HL-60/S4 treated with retinoic acid at 250 ng/mL for 4 days and 3 days (cell line): ENCODE measurements at regions not wholly inside any gene's neighbourhood (a gene's known extent, or its start where the extent isn't known, plus 50 kb on each side); places are given as distances from the start of the nearest gene placed in this dataset.
"Not testable (repeated sequence)": the region's sequence is repeated elsewhere in the genome, so short reads cannot be mapped to it uniquely, and the experiment has no call there.

Experiments
- in situ Hi-C: fragments of 300-500 bp; cut with MboI; formaldehyde crosslinking; loops from 2 replicates; pipeline ENCODE4 v1.7.0; 2022; ENCODE audit warnings: low sequenced_read_pairs

DNA sequence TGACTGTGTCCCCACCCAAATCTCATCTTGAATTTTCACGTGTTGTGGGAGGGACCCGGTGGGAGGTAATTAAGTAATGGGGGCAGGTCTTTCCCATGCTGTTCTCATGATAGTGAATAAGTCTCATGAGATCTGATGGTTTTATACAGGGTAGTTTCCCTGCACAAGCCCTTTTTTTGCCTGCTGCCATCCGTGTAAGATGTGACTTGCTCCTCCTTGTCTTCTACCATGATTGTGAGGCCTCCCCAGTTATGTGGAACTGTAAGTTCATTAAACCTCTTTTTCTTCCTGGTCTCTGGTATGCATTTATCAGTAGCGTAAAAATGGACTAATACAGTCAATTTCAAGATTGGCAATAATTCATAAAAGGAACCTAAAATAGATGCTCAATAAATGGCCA, 261.0 kb downstream of the ETV1 start:
- in situ Hi-C loops = not testable (repeated sequence)

GRCh38 chr7:13731643-13732042, 257.8 kb downstream of the ETV1 start:
- in situ Hi-C loops = no loop called here

GRCh38 chr7:13737563-13737962, 251.9 kb downstream of the ETV1 start:
- in situ Hi-C loops = no loop called here

DNA sequence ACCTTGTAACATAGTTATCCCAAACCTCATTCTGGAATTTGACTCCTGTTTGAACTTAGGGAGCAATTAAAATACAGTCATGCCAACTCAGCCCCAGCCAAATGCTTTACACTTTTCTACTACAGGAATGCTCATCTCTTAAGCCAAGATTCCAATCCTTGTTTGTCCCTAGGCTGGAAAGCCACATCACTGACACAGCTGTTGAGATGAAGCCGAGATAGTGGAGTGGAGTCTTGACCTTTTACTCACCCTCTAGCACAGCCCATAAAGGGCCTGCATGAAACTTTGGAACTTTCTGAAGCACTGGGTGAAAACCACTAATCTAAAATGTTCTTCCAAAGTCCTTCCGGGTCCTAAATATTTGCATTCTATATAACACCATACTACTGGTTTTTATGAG, 247.3 kb downstream of the ETV1 start:
- in situ Hi-C loops = no loop called here

- in situ Hi-C loops = no loop called here
Observed at GRCh38 chr7:13742811-13743210, 246.7 kb downstream of the ETV1 start.

GRCh38 chr7:13743226-13743625, 246.2 kb downstream of the ETV1 start:
- in situ Hi-C loops = no loop called here

DNA sequence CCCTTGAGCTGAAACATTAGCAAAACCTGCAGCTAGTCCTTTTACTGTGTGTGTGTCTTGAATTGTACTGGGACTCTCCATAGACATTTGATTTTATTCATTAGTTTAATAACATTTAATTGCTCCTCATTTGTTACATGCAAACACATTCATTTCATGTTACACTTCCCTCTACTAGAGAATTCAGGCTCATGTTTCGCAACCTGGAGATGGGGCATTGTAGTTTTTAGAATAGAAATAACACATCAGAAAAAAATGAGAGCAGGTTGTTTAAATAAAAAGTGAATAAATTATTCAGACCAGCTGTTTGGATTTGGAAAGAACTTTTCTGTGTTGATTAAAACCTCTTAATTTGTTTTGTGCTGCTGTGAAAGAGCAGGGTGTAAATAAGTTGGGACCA, 243.9 kb downstream of the ETV1 start:
- in situ Hi-C loops = no loop called here

- in situ Hi-C loops = no loop called here
Observed at GRCh38 chr7:13748998-13749397, 240.5 kb downstream of the ETV1 start.

DNA sequence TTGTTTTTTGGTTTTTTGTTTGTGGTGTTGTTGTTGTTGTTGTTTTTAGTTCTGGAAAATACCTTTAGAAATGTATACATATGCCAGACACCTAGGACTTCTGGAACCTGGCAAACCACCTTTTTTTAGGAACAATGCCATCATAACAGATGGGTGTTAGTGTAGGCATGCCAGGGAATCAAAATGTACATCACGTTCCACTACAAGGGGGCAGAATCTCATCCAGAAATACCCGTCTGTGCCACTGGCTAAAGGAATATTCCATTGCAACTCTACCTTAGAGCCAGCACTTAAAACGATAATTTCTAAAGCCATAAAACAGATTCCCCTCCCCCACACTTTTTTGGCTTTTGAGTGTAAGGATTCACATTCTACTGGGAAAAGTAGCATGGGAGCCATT, 239.8 kb downstream of the ETV1 start:
- in situ Hi-C loops = no loop called here

GRCh38 chr7:13751766-13752165, 237.7 kb downstream of the ETV1 start:
- in situ Hi-C loops = no loop called here

DNA sequence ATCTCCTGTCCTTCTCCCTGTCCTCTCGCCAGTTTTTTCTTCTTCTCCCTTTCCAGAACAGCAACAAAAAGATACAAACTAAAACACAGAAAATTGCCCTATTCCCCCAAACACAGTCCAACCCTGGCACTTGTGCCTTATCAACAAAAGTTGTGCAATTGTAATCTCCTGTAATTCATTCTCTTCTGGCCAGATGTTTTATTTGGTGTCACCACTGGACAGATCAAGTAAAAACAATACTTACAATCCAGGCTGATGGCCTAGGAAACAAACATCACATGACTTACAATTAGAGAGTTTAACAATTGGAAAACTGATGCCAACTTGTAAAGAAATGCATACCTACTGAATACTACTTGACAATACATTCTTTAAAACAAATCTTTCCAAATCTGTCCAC, 231.6 kb downstream of the ETV1 start:
- in situ Hi-C loops = no loop called here

- in situ Hi-C loops = not testable (repeated sequence)
Observed at GRCh38 chr7:13765853-13766252, 223.6 kb downstream of the ETV1 start.

GRCh38 chr7:13770305-13770704, 219.2 kb downstream of the ETV1 start:
- in situ Hi-C loops = no loop called here

GRCh38 chr7:13774976-13775375, 214.5 kb downstream of the ETV1 start:
- in situ Hi-C loops = no loop called here

DNA sequence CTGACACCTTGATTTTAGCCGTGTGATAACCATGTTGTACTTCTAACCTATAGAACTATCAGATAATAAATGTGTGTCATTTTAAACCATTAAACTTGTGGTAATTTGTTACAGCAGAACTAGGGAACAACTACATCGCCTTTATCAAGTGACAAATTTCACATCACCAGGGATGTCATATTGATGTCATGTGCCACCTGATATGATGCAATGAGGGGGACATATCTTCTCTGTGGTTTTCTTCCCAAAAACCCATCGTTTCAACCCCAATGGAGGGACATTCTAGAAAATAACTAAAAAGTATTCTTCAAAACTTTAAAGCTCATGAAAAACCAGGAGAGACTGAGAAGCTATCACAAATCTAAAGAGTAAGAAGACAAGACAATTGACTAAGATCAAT, 212.2 kb downstream of the ETV1 start:
- in situ Hi-C loops = no loop called here

DNA sequence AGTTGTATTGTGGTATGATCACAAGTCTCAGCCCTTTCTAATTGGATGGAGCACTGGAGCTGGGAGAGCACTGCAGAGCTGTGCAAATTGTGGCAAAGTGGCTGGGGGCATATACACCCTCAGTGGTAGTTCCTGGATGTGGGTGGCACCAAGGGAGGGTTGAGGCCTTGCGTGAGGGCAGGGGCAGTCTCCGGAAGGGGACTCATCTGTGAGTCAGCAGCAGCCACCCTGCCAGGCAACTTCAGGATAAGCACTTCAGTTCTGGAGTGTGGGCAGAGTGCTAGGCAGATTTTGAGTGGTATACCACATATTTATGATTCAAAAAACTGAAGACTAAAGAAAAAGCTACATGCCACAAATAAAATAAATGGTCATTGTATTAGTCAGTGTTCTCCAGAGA, 210.5 kb downstream of the ETV1 start:
- in situ Hi-C loops = no loop called here

GRCh38 chr7:13790611-13791010, 198.9 kb downstream of the ETV1 start:
- in situ Hi-C loops = no loop called here

GRCh38 chr7:13792208-13792607, 197.3 kb downstream of the ETV1 start:
- in situ Hi-C loops = no loop called here

GRCh38 chr7:13793926-13794325, 195.5 kb downstream of the ETV1 start:
- in situ Hi-C loops = no loop called here

GRCh38 chr7:13794581-13794980, 194.9 kb downstream of the ETV1 start:
- in situ Hi-C loops = no loop called here

- in situ Hi-C loops = no loop called here
Observed at GRCh38 chr7:13797545-13797944, 191.9 kb downstream of the ETV1 start.

GRCh38 chr7:13800694-13801448, 188.6 kb downstream of the ETV1 start:
- in situ Hi-C loops = no loop called here

DNA sequence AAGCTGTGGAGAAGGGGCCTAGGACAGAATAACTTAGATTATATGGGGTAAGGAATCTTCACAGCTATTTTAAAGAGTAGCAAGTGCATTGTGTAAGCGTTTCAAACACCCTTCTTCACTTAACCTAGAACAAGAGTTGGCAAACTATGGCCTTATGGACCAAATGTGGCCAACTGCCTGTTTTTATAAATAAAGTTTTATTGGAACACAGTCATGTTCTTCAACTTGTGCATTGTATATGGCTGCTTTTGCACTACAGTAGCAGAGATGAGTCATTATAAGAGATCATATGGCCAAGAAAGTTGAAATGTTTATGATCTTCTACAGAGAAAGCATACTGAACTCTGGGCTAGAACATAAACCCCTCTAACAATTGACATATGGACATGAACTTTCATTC, 187.8 kb downstream of the ETV1 start:
- in situ Hi-C loops = no loop called here
